ENCODE measurements at regions not wholly inside any gene's neighbourhood (a gene's known extent, or its start where the extent isn't known, plus 50 kb on each side); places are given as distances from the start of the nearest gene placed in this dataset.

DNA sequence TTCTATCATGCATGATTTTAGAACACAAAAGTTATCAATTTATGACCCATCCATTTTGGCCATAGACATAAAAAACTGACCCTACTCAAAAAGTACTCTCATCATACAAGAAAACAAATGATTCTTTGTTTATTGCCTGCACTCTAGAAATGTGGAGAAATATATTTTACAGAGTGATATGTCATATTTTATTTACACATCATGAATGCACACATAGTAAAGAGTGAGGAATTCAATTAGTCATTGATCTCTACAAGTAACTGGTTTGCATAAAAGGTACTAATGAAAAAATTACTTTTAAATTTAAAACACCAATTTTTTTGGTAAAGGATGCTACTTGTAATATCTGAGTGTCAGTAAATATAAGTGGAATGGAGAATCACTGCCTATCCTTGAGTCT lies 242.5 kb upstream of the FAT4 start:
- DNase-seq (ENCODE audit: extremely low read depth, low read depth), result no peak
- TF ChIP-seq, protein P1, sequence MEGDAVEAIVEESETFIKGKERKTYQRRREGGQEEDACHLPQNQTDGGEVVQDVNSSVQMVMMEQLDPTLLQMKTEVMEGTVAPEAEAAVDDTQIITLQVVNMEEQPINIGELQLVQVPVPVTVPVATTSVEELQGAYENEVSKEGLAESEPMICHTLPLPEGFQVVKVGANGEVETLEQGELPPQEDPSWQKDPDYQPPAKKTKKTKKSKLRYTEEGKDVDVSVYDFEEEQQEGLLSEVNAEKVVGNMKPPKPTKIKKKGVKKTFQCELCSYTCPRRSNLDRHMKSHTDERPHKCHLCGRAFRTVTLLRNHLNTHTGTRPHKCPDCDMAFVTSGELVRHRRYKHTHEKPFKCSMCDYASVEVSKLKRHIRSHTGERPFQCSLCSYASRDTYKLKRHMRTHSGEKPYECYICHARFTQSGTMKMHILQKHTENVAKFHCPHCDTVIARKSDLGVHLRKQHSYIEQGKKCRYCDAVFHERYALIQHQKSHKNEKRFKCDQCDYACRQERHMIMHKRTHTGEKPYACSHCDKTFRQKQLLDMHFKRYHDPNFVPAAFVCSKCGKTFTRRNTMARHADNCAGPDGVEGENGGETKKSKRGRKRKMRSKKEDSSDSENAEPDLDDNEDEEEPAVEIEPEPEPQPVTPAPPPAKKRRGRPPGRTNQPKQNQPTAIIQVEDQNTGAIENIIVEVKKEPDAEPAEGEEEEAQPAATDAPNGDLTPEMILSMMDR (IDR thresholded peaks at IDR 0.05; ENCODE audit: low read depth, low read length), result no peak

DNA sequence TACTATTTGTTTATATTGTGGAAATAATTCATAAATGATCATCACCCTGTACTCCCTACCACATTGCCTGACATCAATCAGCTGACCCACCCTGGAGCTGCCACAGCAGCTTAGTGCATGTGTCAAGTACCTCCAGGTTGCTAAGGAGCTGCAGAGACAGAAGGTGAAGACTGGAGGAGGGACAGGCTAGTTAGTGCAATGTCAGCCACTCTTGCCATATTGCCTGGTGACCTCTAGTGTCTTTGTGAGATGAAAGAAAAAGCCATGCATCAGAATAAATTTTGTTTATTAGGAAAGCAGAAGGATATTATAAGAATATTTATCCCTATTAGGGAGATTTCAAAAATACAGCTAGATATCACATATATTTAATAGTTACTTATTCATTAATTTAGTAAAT lies 243.9 kb upstream of the FAT4 start:
- no peak for DNase-seq (ENCODE audit: extremely low read depth, low read depth)

DNA sequence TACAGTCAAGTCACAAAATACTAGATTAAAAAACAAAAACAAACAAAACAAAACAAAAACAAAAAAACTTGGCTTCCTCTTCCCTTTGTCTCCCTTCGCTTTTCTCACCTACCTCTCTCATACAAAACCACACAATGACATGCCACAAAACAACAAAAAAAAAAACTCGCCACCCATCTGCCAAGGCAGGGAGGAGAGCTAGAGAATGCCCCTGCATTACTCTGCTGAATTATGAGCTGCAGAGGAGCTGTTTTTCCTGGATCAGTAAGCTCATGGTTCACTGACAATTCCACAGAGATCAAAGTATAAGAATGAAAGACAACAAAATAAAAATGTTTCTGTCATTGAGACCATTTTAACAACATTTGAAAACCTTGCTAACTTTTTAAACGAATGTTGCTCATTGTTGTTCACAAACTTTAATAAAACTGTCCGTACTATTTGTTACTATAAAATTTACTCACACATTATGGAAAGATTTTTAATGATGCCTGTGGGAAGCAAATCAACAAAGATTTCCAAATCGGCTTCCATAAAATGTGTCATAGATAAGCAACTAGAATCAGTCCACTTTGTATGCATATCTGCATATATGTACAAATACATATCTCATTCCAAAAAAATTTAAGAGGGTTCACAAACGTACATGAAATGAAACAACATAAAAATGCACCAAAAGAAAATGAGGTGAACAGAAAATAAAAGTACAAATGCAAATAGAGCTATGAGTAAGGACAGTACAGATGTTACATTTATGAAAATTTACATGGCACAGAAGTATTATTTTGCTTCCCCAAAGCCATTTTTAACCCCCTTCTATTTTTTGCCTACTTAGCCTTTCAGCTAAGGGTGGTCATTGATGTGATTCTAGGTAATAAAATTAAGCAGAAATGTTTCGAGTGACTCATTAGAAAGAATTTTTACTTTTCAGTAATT lies 252.4 kb upstream of the FAT4 start:
- TF ChIP-seq, protein P1 (IDR thresholded peaks at IDR 0.05; ENCODE audit: low read depth, low read length), result no peak
- DNase-seq (ENCODE audit: extremely low read depth, low read depth), result no peak

More for the DNA sequence above, 243.9 kb upstream of the FAT4 start:
- TF ChIP-seq, protein P1 (IDR thresholded peaks at IDR 0.05; ENCODE audit: low read depth, low read length), result no peak

DNA sequence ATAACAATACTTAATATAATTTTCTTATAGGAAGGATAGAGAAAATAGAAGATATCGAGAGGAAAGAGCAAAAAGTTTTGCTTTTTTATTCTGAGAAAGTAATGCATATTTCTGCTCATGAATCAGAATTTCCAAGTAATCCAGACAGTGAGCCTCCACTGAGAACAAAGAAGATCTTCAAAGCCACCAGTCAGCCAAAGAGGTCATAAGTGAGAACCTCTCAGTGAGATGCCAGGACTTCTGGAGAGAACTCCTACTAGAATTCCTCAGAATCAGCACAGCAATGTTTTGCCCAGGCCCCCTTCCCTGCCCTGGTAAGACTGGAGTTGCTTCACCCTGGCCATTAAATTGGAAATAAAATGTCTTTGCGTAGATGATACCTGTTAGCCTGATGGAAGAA lies 254.4 kb upstream of the FAT4 start:
- no peak for DNase-seq (ENCODE audit: extremely low read depth, low read depth)
- TF ChIP-seq, protein P1 (IDR thresholded peaks at IDR 0.05; ENCODE audit: low read depth, low read length), result no peak

DNA sequence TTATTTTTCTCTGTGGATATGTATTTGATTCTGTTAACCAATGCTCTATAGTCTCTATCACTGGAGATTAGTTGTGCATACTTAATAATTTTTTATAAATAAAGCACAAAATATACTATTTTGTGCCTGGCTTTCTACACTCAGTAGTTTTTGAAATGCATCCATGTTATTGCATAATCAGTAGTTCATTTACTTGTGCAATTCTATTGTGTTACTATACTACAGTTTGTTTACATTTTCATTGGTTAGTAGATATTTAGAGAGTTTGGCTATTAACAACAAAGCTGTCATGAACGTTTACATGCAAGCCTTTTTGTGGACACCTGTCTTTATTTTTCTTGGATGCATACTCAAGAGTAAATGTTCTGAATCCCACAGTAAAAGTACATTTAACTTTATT lies 265.0 kb upstream of the FAT4 start:
- TF ChIP-seq, protein P1 (IDR thresholded peaks at IDR 0.05; ENCODE audit: low read depth, low read length), result no peak
- DNase-seq (ENCODE audit: extremely low read depth, low read depth), result no peak

DNA sequence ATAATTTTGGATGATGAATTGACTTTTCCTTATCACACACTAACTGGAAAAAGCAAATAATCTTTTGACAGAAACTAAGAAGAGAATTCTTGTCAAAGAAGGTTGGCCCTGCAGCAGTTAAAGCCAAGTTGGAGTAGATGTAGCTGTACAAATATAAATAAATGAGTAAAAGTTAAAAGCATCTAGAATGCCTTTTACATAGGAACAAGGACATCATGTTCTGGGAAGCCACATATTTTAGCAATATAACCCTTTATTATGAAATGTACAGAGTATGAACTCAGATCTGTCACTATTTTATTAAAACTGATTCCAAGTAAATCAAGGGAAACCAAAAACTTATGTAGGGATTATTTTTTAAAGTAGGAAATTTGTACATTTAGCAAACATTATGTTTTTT lies 269.4 kb upstream of the FAT4 start:
- DNase-seq (ENCODE audit: extremely low read depth, low read depth), result no peak
- TF ChIP-seq, protein P1 (IDR thresholded peaks at IDR 0.05; ENCODE audit: low read depth, low read length), result no peak

DNA sequence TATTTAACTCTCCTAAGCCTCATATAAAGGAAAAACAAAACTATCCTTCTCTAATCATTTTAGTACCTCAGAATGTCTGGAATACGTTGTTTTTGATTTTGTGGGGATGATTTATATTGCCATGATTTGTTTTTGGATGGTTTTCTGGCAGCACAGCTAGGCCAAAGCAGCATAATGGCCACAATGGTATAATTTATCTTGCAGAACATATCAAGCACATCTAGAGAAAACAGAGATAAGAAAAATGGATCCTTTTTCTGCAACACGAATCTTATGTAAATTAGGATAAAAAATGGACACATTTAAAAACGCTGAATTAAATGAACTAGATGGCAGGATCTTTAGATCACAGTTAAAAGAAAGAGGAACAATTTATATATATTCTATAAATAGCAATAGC lies 269.9 kb upstream of the FAT4 start:
- TF ChIP-seq, protein P1 (IDR thresholded peaks at IDR 0.05; ENCODE audit: low read depth, low read length), result no peak
- no peak for DNase-seq (ENCODE audit: extremely low read depth, low read depth)

Data from AG09319 (cell line).